ENCODE measurements at regions not wholly inside any gene's neighbourhood (a gene's known extent, or its start where the extent isn't known, plus 50 kb on each side); places are given as distances from the start of the nearest gene placed in this dataset.

- TF ChIP-seq RFX5 (IDR thresholded peaks at IDR 0.05; ENCODE audit: low read depth, low read length) (no peak), CTCF (conservative IDR thresholded peaks at IDR 0.05; ENCODE audit: low read depth, low read length) (no peak)
Observed at GRCh38 chr12:17759982-17760381, 330.0 kb downstream of the RERGL start.

Measured in IMR-90 (cell line).